BLaER1 (cell line): ENCODE measurements at regions not wholly inside any gene's neighbourhood (a gene's known extent, or its start where the extent isn't known, plus 50 kb on each side); places are given as distances from the start of the nearest gene placed in this dataset.
A peak's percentile ranks its signal among the peaks of the same experiment; 100 is the strongest.

Experiments
- H3K27ac ChIP-seq: shearing (Covaris generic); formaldehyde crosslinking; 2 replicates; pipeline ENCODE4 v1.8.1; 2022
- H3K27me3 ChIP-seq: shearing (Covaris generic); formaldehyde crosslinking; 2 replicates; pipeline ENCODE4 v1.8.1; 2022
- H3K36me3 ChIP-seq: shearing (Covaris generic); formaldehyde crosslinking; 2 replicates; pipeline ENCODE4 v1.8.1; 2022
- H3K4me1 ChIP-seq: shearing (Covaris generic); formaldehyde crosslinking; 2 replicates; pipeline ENCODE4 v1.8.1; 2022
- H3K4me2 ChIP-seq: shearing (Covaris generic); formaldehyde crosslinking; 2 replicates; pipeline ENCODE4 v1.8.1; 2022
- H3K4me3 ChIP-seq: shearing (Covaris generic); formaldehyde crosslinking; 2 replicates; pipeline ENCODE4 v1.8.1; 2022
- H3K9ac ChIP-seq: shearing (Covaris generic); formaldehyde crosslinking; 2 replicates; pipeline ENCODE4 v1.8.1; 2022
- H3K9me3 ChIP-seq: shearing (Covaris generic); formaldehyde crosslinking; 2 replicates; pipeline ENCODE4 v1.8.1; 2022
- H4K20me1 ChIP-seq: shearing (Covaris generic); formaldehyde crosslinking; 2 replicates; pipeline ENCODE4 v1.8.1; 2022
- Cebpa-rat ChIP-seq: shearing (Covaris generic); IDR thresholded peaks from 2 replicates; pipeline ENCODE4 v1.8.1; 2022

- Histone ChIP-seq H4K20me1 (no peaks in the 10 kb centered on the region), H3K4me1 (no peaks in the 10 kb centered on the region), H3K4me2 (no peak overlapping the region), H3K27ac (no peak overlapping the region), H3K36me3 (no peaks in the 10 kb centered on the region), H3K4me3 (no peak overlapping the region), H3K27me3 (no peaks in the 10 kb centered on the region), H3K9me3 (no peaks in the 10 kb centered on the region), H3K9ac (no peak overlapping the region)
- TF ChIP-seq Cebpa-rat, result no peak
These were observed 96.7 kb downstream of the CCER1 start for GRCh38 chr12:90858252-90858651.

- Histone ChIP-seq H3K27ac (no peak overlapping the region), H3K9ac (no peak overlapping the region), H3K4me2 (no peak overlapping the region), H3K4me3 (no peak overlapping the region), H3K36me3 (no peaks in the 10 kb centered on the region), H3K9me3 (no peaks in the 10 kb centered on the region), H3K4me1 (no peaks in the 10 kb centered on the region), H3K27me3 (no peaks in the 10 kb centered on the region), H4K20me1 (no peaks in the 10 kb centered on the region)
- TF ChIP-seq Cebpa-rat, result no peak
These were observed 99.4 kb downstream of the CCER1 start for GRCh38 chr12:90855534-90855933.

- TF ChIP-seq Cebpa-rat, result no peak
These were observed 100.8 kb downstream of the CCER1 start for GRCh38 chr12:90854136-90854689.

GRCh38 chr12:90851800-90852718, 102.9 kb downstream of the CCER1 start:
- H3K9me3 ChIP-seq, result no peaks in the 10 kb centered on the region
- H3K9ac ChIP-seq, result no peak overlapping the region
- H4K20me1 ChIP-seq, result no peaks in the 10 kb centered on the region
- H3K27me3 ChIP-seq, result no peaks in the 10 kb centered on the region
- no peaks in the 10 kb centered on the region for H3K36me3 ChIP-seq
- no peaks in the 10 kb centered on the region for H3K4me1 ChIP-seq
- H3K4me2 ChIP-seq, result no peak overlapping the region
- H3K27ac ChIP-seq, result no peak overlapping the region
- no peak for TF ChIP-seq Cebpa-rat
- no peak overlapping the region for H3K4me3 ChIP-seq

More at GRCh38 chr12:90854136-90854689, 100.8 kb downstream of the CCER1 start:
- H4K20me1 ChIP-seq, result no peaks in the 10 kb centered on the region
- no peak overlapping the region for H3K9ac ChIP-seq
- H3K4me1 ChIP-seq, result no peaks in the 10 kb centered on the region
- H3K4me3 ChIP-seq, result no peak overlapping the region
- H3K27me3 ChIP-seq, result no peaks in the 10 kb centered on the region
- H3K36me3 ChIP-seq, result no peaks in the 10 kb centered on the region
- H3K4me2 ChIP-seq, result no peak overlapping the region
- no peak overlapping the region for H3K27ac ChIP-seq
- H3K9me3 ChIP-seq, result no peaks in the 10 kb centered on the region

GRCh38 chr12:90842477-90842876, 112.5 kb downstream of the CCER1 start:
- Histone ChIP-seq H3K4me3 (no peak overlapping the region), H4K20me1 (no peaks in the 10 kb centered on the region)
- TF ChIP-seq Cebpa-rat, result no peak

GRCh38 chr12:90841336-90841735, 113.6 kb downstream of the CCER1 start:
- Histone ChIP-seq H3K4me2 (no peak overlapping the region), H3K4me3 (no peak overlapping the region), H3K9me3 (no peaks in the 10 kb centered on the region), H3K27ac (no peak overlapping the region), H3K36me3 (no peaks in the 10 kb centered on the region), H3K27me3 (no peaks in the 10 kb centered on the region), H4K20me1 (no peaks in the 10 kb centered on the region), H3K9ac (no peak overlapping the region), H3K4me1 (peaks cover 5% of the 10 kb centered on the region; the same call in 1 of the 2 replicates)
- TF ChIP-seq Cebpa-rat, result no peak

More at GRCh38 chr12:90842477-90842876, 112.5 kb downstream of the CCER1 start:
- Histone ChIP-seq H3K36me3 (no peaks in the 10 kb centered on the region), H3K27me3 (no peaks in the 10 kb centered on the region), H3K4me1 (peaks cover 5% of the 10 kb centered on the region; the same call in 1 of the 2 replicates), H3K9ac (no peak overlapping the region), H3K27ac (no peak overlapping the region), H3K9me3 (no peaks in the 10 kb centered on the region), H3K4me2 (no peak overlapping the region)

GRCh38 chr12:90839346-90839745, 115.6 kb downstream of the CCER1 start:
- no peak overlapping the region for H3K27ac ChIP-seq
- H3K4me1 ChIP-seq, result peaks cover 5% of the 10 kb centered on the region; the same call in 1 of the 2 replicates
- no peaks in the 10 kb centered on the region for H3K27me3 ChIP-seq
- no peak overlapping the region for H3K4me2 ChIP-seq
- no peaks in the 10 kb centered on the region for H3K36me3 ChIP-seq
- no peaks in the 10 kb centered on the region for H3K9me3 ChIP-seq
- TF ChIP-seq Cebpa-rat, result no peak
- no peak overlapping the region for H3K4me3 ChIP-seq
- H3K9ac ChIP-seq, result no peak overlapping the region
- no peaks in the 10 kb centered on the region for H4K20me1 ChIP-seq

- no peaks in the 10 kb centered on the region for H3K9me3 ChIP-seq
- H3K4me1 ChIP-seq, result peaks cover 17% of the 10 kb centered on the region
- no peak overlapping the region for H3K4me2 ChIP-seq
- H3K4me3 ChIP-seq, result no peak overlapping the region
- TF ChIP-seq Cebpa-rat, result no peak
- no peaks in the 10 kb centered on the region for H3K36me3 ChIP-seq
- no peak overlapping the region for H3K9ac ChIP-seq
- no peak overlapping the region for H3K27ac ChIP-seq
- H3K27me3 ChIP-seq, result no peaks in the 10 kb centered on the region
- no peaks in the 10 kb centered on the region for H4K20me1 ChIP-seq
These were observed 118.3 kb downstream of the CCER1 start for GRCh38 chr12:90836689-90837088.

GRCh38 chr12:90833228-90833627, 121.7 kb downstream of the CCER1 start:
- TF ChIP-seq Cebpa-rat, result no peak
- no peaks in the 10 kb centered on the region for H3K9me3 ChIP-seq
- H3K27ac ChIP-seq, result no peak overlapping the region
- H3K9ac ChIP-seq, result no peak overlapping the region
- H3K36me3 ChIP-seq, result no peaks in the 10 kb centered on the region
- H3K4me2 ChIP-seq, result peak overlapping the region; percentile 31
- H3K27me3 ChIP-seq, result no peaks in the 10 kb centered on the region
- H3K4me3 ChIP-seq, result no peak overlapping the region
- peaks cover 12% of the 10 kb centered on the region for H3K4me1 ChIP-seq
- no peaks in the 10 kb centered on the region for H4K20me1 ChIP-seq

- Histone ChIP-seq H3K36me3 (no peaks in the 10 kb centered on the region), H3K27me3 (no peaks in the 10 kb centered on the region), H3K9ac (no peak overlapping the region), H3K4me1 (peaks cover 12% of the 10 kb centered on the region), H4K20me1 (no peaks in the 10 kb centered on the region), H3K9me3 (no peaks in the 10 kb centered on the region), H3K4me2 (no peak overlapping the region), H3K4me3 (no peak overlapping the region), H3K27ac (no peak overlapping the region)
- TF ChIP-seq Cebpa-rat, result no peak
These were observed 122.5 kb downstream of the CCER1 start for GRCh38 chr12:90832427-90832826.
